Liver (tissue), 8 donors: ENCODE measurements at regions not wholly inside any gene's neighbourhood (a gene's known extent, or its start where the extent isn't known, plus 50 kb on each side); places are given as distances from the start of the nearest gene placed in this dataset.

Experiments
- DNase-seq: peaks from one replicate; pipeline ENCODE4 v3.0.0-alpha.2; 2017; ENCODE audit warnings: low spot score
- H3K27ac ChIP-seq, 2 donors: one replicate each; pipeline ENCODE4 v1.7.0; 2013; ENCODE audit warnings: inconsistent platforms in 2 of 2, low read length in 2 of 2, control low read depth in 1 of 2, low read depth in 1 of 2, mild to moderate bottlenecking in 1 of 2
- H3K27me3 ChIP-seq, 4 donors: one replicate each; pipeline versions ENCODE4 v1.6.1 to v1.7.0; 2013; ENCODE audit warnings: low read length in 3 of 4, inconsistent platforms in 1 of 4, mild to moderate bottlenecking in 1 of 4, moderate library complexity in 1 of 4; ENCODE audit not compliant: control insufficient read depth in 4 of 4, insufficient read depth in 4 of 4
- H3K36me3 ChIP-seq, 4 donors: one replicate each; pipeline versions ENCODE4 v1.6.1 to v1.7.0; 2013; ENCODE audit warnings: low read length in 3 of 4, mild to moderate bottlenecking in 3 of 4, low read depth in 1 of 4, moderate library complexity in 1 of 4; ENCODE audit not compliant: control insufficient read depth in 4 of 4, insufficient read depth in 3 of 4
- H3K4me1 ChIP-seq, 4 donors: one replicate each; pipeline versions ENCODE4 v1.6.1 to v1.7.0; 2013; ENCODE audit warnings: low read length in 3 of 4, mild to moderate bottlenecking in 3 of 4, moderate library complexity in 1 of 4; ENCODE audit not compliant: control insufficient read depth in 4 of 4, insufficient read depth in 4 of 4
- H3K4me3 ChIP-seq, 3 donors: one replicate each; pipeline versions ENCODE4 v1.6.1 to v1.7.0; 2013; ENCODE audit warnings: low read length in 3 of 3, control low read depth in 1 of 3, low read depth in 1 of 3, mild to moderate bottlenecking in 1 of 3
- H3K9ac ChIP-seq, 2 donors: one replicate each; pipeline ENCODE4 v1.7.0; 2013; ENCODE audit warnings: low read length in 2 of 2, mild to moderate bottlenecking in 2 of 2, moderate library complexity in 2 of 2, control low read depth in 1 of 2, low read depth in 1 of 2
- H3K9me3 ChIP-seq, 4 donors: one replicate each; pipeline versions ENCODE4 v1.6.1 to v1.7.0; 2013; ENCODE audit warnings: low read length in 3 of 4; ENCODE audit not compliant: control insufficient read depth in 4 of 4
- EGR1 ChIP-seq, 2 donors: IDR thresholded peaks; 2 replicates each; pipeline ENCODE4 v1.6.1; 2016 to 2018; ENCODE audit warnings: antibody characterized with exemption in 2 of 2, low read depth in 2 of 2
- FOXA2 ChIP-seq: IDR thresholded peaks from 2 replicates; pipeline ENCODE4 v1.6.1; 2016; ENCODE audit warnings: antibody characterized with exemption
- HNF4A ChIP-seq, 2 donors: conservative IDR thresholded peaks; 2 replicates each; pipeline ENCODE4 v1.6.1; 2016; ENCODE audit warnings: antibody characterized with exemption in 2 of 2, mild to moderate bottlenecking in 2 of 2
- JUND ChIP-seq, 2 donors: IDR thresholded peaks; 2 replicates each; pipeline ENCODE4 v1.6.1; 2016; ENCODE audit warnings: antibody characterized with exemption in 2 of 2
- MAX ChIP-seq: IDR thresholded peaks from 2 replicates; pipeline ENCODE4 v1.6.1; 2016; ENCODE audit warnings: antibody characterized with exemption
- NR2F2 ChIP-seq: IDR thresholded peaks from 2 replicates; pipeline ENCODE4 v1.6.1; 2016; ENCODE audit warnings: antibody characterized with exemption
- RAD21 ChIP-seq, 2 donors: IDR thresholded peaks; 2 replicates each; pipeline ENCODE4 v1.6.1; 2016; ENCODE audit warnings: antibody characterized with exemption in 2 of 2, mild to moderate bottlenecking in 2 of 2
- SP1 ChIP-seq: IDR thresholded peaks from 2 replicates; pipeline ENCODE4 v1.6.1; 2018; ENCODE audit warnings: antibody characterized with exemption, mild to moderate bottlenecking
- TAF1 ChIP-seq: conservative IDR thresholded peaks from 2 replicates; pipeline ENCODE4 v1.6.1; 2016; ENCODE audit warnings: antibody characterized with exemption, mild to moderate bottlenecking
- YY1 ChIP-seq: IDR thresholded peaks from 2 replicates; pipeline ENCODE4 v1.6.1; 2016; ENCODE audit warnings: antibody characterized with exemption, mild to moderate bottlenecking
- WGBS: extraction: QIAGEN DNeasy Blood & Tissue Kit; methylation state at CpG from one replicate; pipeline ENCODE4 v1.1.7; 2013; 5-methylcytosine and 5-hydroxymethylcytosine counted together
- TF ChIP-seq, protein P1 (sequence below): IDR thresholded peaks from 2 replicates; pipeline ENCODE4 v1.6.1; 2016; ENCODE audit warnings: antibody characterized with exemption, mild to moderate bottlenecking
- TF ChIP-seq, protein P2 (sequence below): fragments of 150-350 bp; IDR thresholded peaks from 2 replicates; pipeline ENCODE4 v1.5.1; 2017; ENCODE audit warnings: improper control_type of control experiment, low read depth, low read length; ENCODE audit not compliant: missing input control
- TF ChIP-seq, protein P3 (sequence below): IDR thresholded peaks from 2 replicates; pipeline ENCODE4 v1.6.1; 2016; ENCODE audit warnings: antibody characterized with exemption
- TF ChIP-seq, protein P4 (sequence below): IDR thresholded peaks from 2 replicates; pipeline ENCODE4 v1.6.1; 2016; ENCODE audit warnings: antibody characterized with exemption
- donor health status: healthy.
- donor health status: healthy.
- donor health status: healthy.
- donor health status: healthy.
- donor health status: healthy.

GRCh38 chr12:46682148-46682547, 143.6 kb downstream of the SLC38A4 start:
- H3K9me3 ChIP-seq: no peaks in the 10 kb centered on the region
- no peak overlapping the region for H3K9ac ChIP-seq
- no peaks in the 10 kb centered on the region for H3K36me3 ChIP-seq
- H3K27me3 ChIP-seq: no peaks in the 10 kb centered on the region
- no peaks in the 10 kb centered on the region for H3K4me1 ChIP-seq
- WGBS: 46% methylated on average over 1 of the region's 1 CpG
- DNase-seq: no peak
- H3K4me3 ChIP-seq: no peak overlapping the region
- no peak overlapping the region for H3K27ac ChIP-seq
- TF ChIP-seq RAD21 (IDR thresholded peaks at IDR 0.05): peak; percentile 30 to 34
- TF ChIP-seq, protein P1, sequence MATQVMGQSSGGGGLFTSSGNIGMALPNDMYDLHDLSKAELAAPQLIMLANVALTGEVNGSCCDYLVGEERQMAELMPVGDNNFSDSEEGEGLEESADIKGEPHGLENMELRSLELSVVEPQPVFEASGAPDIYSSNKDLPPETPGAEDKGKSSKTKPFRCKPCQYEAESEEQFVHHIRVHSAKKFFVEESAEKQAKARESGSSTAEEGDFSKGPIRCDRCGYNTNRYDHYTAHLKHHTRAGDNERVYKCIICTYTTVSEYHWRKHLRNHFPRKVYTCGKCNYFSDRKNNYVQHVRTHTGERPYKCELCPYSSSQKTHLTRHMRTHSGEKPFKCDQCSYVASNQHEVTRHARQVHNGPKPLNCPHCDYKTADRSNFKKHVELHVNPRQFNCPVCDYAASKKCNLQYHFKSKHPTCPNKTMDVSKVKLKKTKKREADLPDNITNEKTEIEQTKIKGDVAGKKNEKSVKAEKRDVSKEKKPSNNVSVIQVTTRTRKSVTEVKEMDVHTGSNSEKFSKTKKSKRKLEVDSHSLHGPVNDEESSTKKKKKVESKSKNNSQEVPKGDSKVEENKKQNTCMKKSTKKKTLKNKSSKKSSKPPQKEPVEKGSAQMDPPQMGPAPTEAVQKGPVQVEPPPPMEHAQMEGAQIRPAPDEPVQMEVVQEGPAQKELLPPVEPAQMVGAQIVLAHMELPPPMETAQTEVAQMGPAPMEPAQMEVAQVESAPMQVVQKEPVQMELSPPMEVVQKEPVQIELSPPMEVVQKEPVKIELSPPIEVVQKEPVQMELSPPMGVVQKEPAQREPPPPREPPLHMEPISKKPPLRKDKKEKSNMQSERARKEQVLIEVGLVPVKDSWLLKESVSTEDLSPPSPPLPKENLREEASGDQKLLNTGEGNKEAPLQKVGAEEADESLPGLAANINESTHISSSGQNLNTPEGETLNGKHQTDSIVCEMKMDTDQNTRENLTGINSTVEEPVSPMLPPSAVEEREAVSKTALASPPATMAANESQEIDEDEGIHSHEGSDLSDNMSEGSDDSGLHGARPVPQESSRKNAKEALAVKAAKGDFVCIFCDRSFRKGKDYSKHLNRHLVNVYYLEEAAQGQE: no peak

- Histone ChIP-seq H3K4me1 (no peaks in the 10 kb centered on the region), H3K9me3 (no peaks in the 10 kb centered on the region), H3K36me3 (no peaks in the 10 kb centered on the region), H3K27me3 (no peaks in the 10 kb centered on the region), H3K27ac (no peak overlapping the region), H3K9ac (no peak overlapping the region), H3K4me3 (no peak overlapping the region)
- TF ChIP-seq, protein P2, sequence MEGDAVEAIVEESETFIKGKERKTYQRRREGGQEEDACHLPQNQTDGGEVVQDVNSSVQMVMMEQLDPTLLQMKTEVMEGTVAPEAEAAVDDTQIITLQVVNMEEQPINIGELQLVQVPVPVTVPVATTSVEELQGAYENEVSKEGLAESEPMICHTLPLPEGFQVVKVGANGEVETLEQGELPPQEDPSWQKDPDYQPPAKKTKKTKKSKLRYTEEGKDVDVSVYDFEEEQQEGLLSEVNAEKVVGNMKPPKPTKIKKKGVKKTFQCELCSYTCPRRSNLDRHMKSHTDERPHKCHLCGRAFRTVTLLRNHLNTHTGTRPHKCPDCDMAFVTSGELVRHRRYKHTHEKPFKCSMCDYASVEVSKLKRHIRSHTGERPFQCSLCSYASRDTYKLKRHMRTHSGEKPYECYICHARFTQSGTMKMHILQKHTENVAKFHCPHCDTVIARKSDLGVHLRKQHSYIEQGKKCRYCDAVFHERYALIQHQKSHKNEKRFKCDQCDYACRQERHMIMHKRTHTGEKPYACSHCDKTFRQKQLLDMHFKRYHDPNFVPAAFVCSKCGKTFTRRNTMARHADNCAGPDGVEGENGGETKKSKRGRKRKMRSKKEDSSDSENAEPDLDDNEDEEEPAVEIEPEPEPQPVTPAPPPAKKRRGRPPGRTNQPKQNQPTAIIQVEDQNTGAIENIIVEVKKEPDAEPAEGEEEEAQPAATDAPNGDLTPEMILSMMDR: no peak
- TF ChIP-seq EGR1 (IDR thresholded peaks at IDR 0.05; ENCODE audit: low read depth in 2 of 2) (no peak), HNF4A (conservative IDR thresholded peaks at IDR 0.05) (no peak), FOXA2 (no peak), JUND (IDR thresholded peaks at IDR 0.05) (no peak), MAX (no peak), YY1 (no peak), TAF1 (no peak), NR2F2 (no peak), SP1 (no peak)
- TF ChIP-seq, protein P3, sequence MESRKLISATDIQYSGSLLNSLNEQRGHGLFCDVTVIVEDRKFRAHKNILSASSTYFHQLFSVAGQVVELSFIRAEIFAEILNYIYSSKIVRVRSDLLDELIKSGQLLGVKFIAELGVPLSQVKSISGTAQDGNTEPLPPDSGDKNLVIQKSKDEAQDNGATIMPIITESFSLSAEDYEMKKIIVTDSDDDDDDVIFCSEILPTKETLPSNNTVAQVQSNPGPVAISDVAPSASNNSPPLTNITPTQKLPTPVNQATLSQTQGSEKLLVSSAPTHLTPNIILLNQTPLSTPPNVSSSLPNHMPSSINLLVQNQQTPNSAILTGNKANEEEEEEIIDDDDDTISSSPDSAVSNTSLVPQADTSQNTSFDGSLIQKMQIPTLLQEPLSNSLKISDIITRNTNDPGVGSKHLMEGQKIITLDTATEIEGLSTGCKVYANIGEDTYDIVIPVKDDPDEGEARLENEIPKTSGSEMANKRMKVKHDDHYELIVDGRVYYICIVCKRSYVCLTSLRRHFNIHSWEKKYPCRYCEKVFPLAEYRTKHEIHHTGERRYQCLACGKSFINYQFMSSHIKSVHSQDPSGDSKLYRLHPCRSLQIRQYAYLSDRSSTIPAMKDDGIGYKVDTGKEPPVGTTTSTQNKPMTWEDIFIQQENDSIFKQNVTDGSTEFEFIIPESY: no peak
- TF ChIP-seq, protein P4, sequence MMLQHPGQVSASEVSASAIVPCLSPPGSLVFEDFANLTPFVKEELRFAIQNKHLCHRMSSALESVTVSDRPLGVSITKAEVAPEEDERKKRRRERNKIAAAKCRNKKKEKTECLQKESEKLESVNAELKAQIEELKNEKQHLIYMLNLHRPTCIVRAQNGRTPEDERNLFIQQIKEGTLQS: no peak
- TF ChIP-seq, protein P1: no peak
- WGBS: 49% methylated on average over 1 of the region's 1 CpG
- DNase-seq: no peak
These were observed 145.3 kb downstream of the SLC38A4 start for GRCh38 chr12:46680506-46680905.
